Endodermal cell (in vitro differentiated cells): ENCODE measurements at regions not wholly inside any gene's neighbourhood (a gene's known extent, or its start where the extent isn't known, plus 50 kb on each side); places are given as distances from the start of the nearest gene placed in this dataset.

Experiments
- DNase-seq: peaks from one replicate; pipeline ENCODE4 v3.0.0-alpha.2; 2017
- H3K27ac ChIP-seq: 2 replicates; pipeline ENCODE4 v1.5.1; 2013; ENCODE audit warnings: mild to moderate bottlenecking, low read depth, low read length, moderate library complexity
- H3K27me3 ChIP-seq: 2 replicates; pipeline ENCODE4 v1.6.1; 2013; ENCODE audit warnings: mild to moderate bottlenecking, low read length, moderate library complexity; ENCODE audit not compliant: insufficient read depth, control insufficient read depth, poor library complexity, severe bottlenecking
- H3K36me3 ChIP-seq: 2 replicates; pipeline ENCODE4 v1.7.0; 2013; ENCODE audit warnings: mild to moderate bottlenecking, low read length, moderate library complexity; ENCODE audit not compliant: control insufficient read depth, insufficient read depth
- H3K4me1 ChIP-seq: one replicate; pipeline ENCODE4 v1.7.0; 2013; ENCODE audit warnings: low read length; ENCODE audit not compliant: control insufficient read depth, insufficient read depth
- H3K4me3 ChIP-seq: 2 replicates; pipeline ENCODE4 v1.5.1; 2013; ENCODE audit warnings: mild to moderate bottlenecking, low read length, moderate library complexity
- H3K9ac ChIP-seq: 2 replicates; pipeline ENCODE4 v1.6.1; 2013; ENCODE audit warnings: mild to moderate bottlenecking, low read length, moderate library complexity; ENCODE audit not compliant: poor library complexity, severe bottlenecking; ENCODE audit errors: extremely low read depth
- H3K9me3 ChIP-seq: 2 replicates; pipeline ENCODE4 v1.6.1; 2013; ENCODE audit warnings: mild to moderate bottlenecking, low read length, moderate library complexity; ENCODE audit not compliant: control insufficient read depth
- H3K27ac Mint-ChIP-seq: 2 replicates; pipeline ENCODE4 v1.8.0; 2020; ENCODE audit warnings: mixed read lengths
- H3K27me3 Mint-ChIP-seq: 2 replicates; pipeline ENCODE4 v1.8.0; 2021; ENCODE audit warnings: mild to moderate bottlenecking, mixed read lengths; ENCODE audit not compliant: insufficient read depth
- H3K36me3 Mint-ChIP-seq: 2 replicates; pipeline ENCODE4 v1.8.0; 2020; ENCODE audit warnings: low read depth, mixed read lengths
- H3K4me1 Mint-ChIP-seq: 2 replicates; pipeline ENCODE4 v1.8.0; 2020; ENCODE audit warnings: mixed read lengths
- H3K4me3 Mint-ChIP-seq: 2 replicates; pipeline ENCODE4 v1.8.0; 2020; ENCODE audit warnings: mild to moderate bottlenecking, moderate library complexity, mixed read lengths
- H3K9me3 Mint-ChIP-seq: 2 replicates; pipeline ENCODE4 v1.8.0; 2020; ENCODE audit warnings: mild to moderate bottlenecking, mixed read lengths
- WGBS, 2 experiments: methylation state at CpG; one replicate each; pipeline versions ENCODE4 v1.1.5 to v1.1.7; 2013; ENCODE audit warnings: missing lambda C conversion rate in 2 of 2, mixed read lengths in 1 of 2; ENCODE audit not compliant: insufficient coverage in 1 of 2, insufficient read length in 1 of 2; 5-methylcytosine and 5-hydroxymethylcytosine counted together
- TF ChIP-seq, protein P1 (sequence below): fragments of 200-600 bp; sonication (generic); conservative IDR thresholded peaks from 2 replicates; pipeline ENCODE4 v1.5.0; 2021; ENCODE audit warnings: antibody characterized with exemption, mild to moderate bottlenecking

GRCh38 chr13:24610956-24611355 is 69.3 kb upstream of the ATP12A start:
- Histone ChIP-seq H3K36me3 (no peaks in the 10 kb centered on the region), H3K4me1 (no peaks in the 10 kb centered on the region), H3K9me3 (no peaks in the 10 kb centered on the region), H3K4me3 (no peak overlapping the region), H3K27me3 (no peaks in the 10 kb centered on the region), H3K9ac (no peak overlapping the region), H3K27ac (no peak overlapping the region)
- H3K4me1 Mint-ChIP-seq, result peaks cover 3% of the 10 kb centered on the region
- no peak overlapping the region for H3K4me3 Mint-ChIP-seq
- H3K27me3 Mint-ChIP-seq, result peaks cover 10% of the 10 kb centered on the region
- no peak overlapping the region for H3K27ac Mint-ChIP-seq
- 82 to 100% methylated on average over 1 to 3 of the region's 3 CpGs for WGBS, 2 experiments
- H3K9me3 Mint-ChIP-seq, result no peaks in the 10 kb centered on the region
- H3K36me3 Mint-ChIP-seq, result no peaks in the 10 kb centered on the region
- TF ChIP-seq, protein P1, sequence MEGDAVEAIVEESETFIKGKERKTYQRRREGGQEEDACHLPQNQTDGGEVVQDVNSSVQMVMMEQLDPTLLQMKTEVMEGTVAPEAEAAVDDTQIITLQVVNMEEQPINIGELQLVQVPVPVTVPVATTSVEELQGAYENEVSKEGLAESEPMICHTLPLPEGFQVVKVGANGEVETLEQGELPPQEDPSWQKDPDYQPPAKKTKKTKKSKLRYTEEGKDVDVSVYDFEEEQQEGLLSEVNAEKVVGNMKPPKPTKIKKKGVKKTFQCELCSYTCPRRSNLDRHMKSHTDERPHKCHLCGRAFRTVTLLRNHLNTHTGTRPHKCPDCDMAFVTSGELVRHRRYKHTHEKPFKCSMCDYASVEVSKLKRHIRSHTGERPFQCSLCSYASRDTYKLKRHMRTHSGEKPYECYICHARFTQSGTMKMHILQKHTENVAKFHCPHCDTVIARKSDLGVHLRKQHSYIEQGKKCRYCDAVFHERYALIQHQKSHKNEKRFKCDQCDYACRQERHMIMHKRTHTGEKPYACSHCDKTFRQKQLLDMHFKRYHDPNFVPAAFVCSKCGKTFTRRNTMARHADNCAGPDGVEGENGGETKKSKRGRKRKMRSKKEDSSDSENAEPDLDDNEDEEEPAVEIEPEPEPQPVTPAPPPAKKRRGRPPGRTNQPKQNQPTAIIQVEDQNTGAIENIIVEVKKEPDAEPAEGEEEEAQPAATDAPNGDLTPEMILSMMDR, result no peak
- no peak for DNase-seq

DNA sequence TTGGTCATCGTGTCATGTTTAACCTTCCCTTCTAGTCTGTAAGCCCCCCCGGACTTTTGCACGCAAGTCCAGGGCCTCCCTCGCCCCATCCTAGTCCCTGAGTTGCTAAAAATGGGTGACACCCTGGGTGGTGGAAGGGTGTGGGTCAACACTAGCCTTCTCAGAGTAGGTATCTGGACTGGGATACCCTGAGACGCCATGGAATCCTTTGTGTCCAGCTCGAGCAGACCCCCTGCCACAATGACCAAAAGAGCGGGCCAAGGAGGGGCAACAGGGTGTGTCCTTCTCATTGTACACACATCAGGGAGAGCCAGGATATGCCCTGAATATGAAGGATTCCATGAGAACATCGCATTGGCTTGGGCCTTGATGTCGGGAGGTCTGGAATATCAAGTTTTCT is 67.5 kb upstream of the ATP12A start:
- Mint-ChIP-seq H3K27ac (no peak overlapping the region), H3K9me3 (no peaks in the 10 kb centered on the region), H3K36me3 (no peaks in the 10 kb centered on the region), H3K4me3 (no peak overlapping the region), H3K27me3 (peaks cover 7% of the 10 kb centered on the region), H3K4me1 (peaks cover 3% of the 10 kb centered on the region)
- Histone ChIP-seq H3K4me1 (no peaks in the 10 kb centered on the region), H3K9me3 (no peaks in the 10 kb centered on the region), H3K27me3 (no peaks in the 10 kb centered on the region), H3K27ac (no peak overlapping the region), H3K36me3 (no peaks in the 10 kb centered on the region), H3K4me3 (no peak overlapping the region), H3K9ac (no peak overlapping the region)
- TF ChIP-seq, protein P1, result no peak
- no peak for DNase-seq
- WGBS, 2 experiments, result 93 to 96% methylated on average over 5 to 9 of the region's 9 CpGs

GRCh38 chr13:24613128-24613527 is 67.1 kb upstream of the ATP12A start:
- 90 to 92% methylated on average over 2 to 3 of the region's 3 CpGs for WGBS, 2 experiments
- no peak overlapping the region for H3K4me3 Mint-ChIP-seq
- Histone ChIP-seq H3K9ac (no peak overlapping the region), H3K4me1 (no peaks in the 10 kb centered on the region), H3K9me3 (no peaks in the 10 kb centered on the region), H3K27me3 (no peaks in the 10 kb centered on the region), H3K36me3 (no peaks in the 10 kb centered on the region), H3K4me3 (no peak overlapping the region), H3K27ac (no peak overlapping the region)
- H3K27ac Mint-ChIP-seq, result no peak overlapping the region
- no peaks in the 10 kb centered on the region for H3K9me3 Mint-ChIP-seq
- TF ChIP-seq, protein P1, result no peak
- DNase-seq, result no peak
- H3K36me3 Mint-ChIP-seq, result no peaks in the 10 kb centered on the region
- peaks cover 3% of the 10 kb centered on the region for H3K4me1 Mint-ChIP-seq
- H3K27me3 Mint-ChIP-seq, result peaks cover 7% of the 10 kb centered on the region
